ENCODE measurements at regions not wholly inside any gene's neighbourhood (a gene's known extent, or its start where the extent isn't known, plus 50 kb on each side); places are given as distances from the start of the nearest gene placed in this dataset.

GRCh38 chr7:128167791-128168666 lies 73.0 kb upstream of the LEP start:
- DNase-seq (ENCODE audit: low spot score), result no peak

GRCh38 chr7:128168667-128169210 lies 72.3 kb upstream of the LEP start:
- DNase-seq (ENCODE audit: low spot score), result peak; percentile 89

- DNase-seq (ENCODE audit: low spot score), result no peak
Measured at GRCh38 chr7:128170461-128170860, 70.6 kb upstream of the LEP start.

- DNase-seq (ENCODE audit: low spot score), result no peak
Measured at GRCh38 chr7:128171342-128171918, 69.6 kb upstream of the LEP start.

GRCh38 chr7:128172151-128172550 lies 68.9 kb upstream of the LEP start:
- no peak for DNase-seq (ENCODE audit: low spot score)

GRCh38 chr7:128172963-128173362 lies 68.1 kb upstream of the LEP start:
- no peak for DNase-seq (ENCODE audit: low spot score)

GRCh38 chr7:128174386-128174785 lies 66.7 kb upstream of the LEP start:
- DNase-seq (ENCODE audit: low spot score), result no peak

- no peak for DNase-seq (ENCODE audit: low spot score)
Measured at GRCh38 chr7:128176696-128177095, 64.4 kb upstream of the LEP start.

GRCh38 chr7:128177768-128178550 lies 63.1 kb upstream of the LEP start:
- no peak for DNase-seq (ENCODE audit: low spot score)

GRCh38 chr7:128178611-128179010 lies 62.5 kb upstream of the LEP start:
- DNase-seq (ENCODE audit: low spot score), result no peak

- DNase-seq (ENCODE audit: low spot score), result peak; percentile 27
Measured at GRCh38 chr7:128188396-128189230, 52.5 kb upstream of the LEP start.

GRCh38 chr7:128189231-128189930 lies 51.7 kb upstream of the LEP start:
- DNase-seq (ENCODE audit: low spot score), result peak; percentile 34

- DNase-seq (ENCODE audit: low spot score), result peak; percentile 29
Measured at GRCh38 chr7:128190051-128190647, 50.9 kb upstream of the LEP start.

- DNase-seq (ENCODE audit: low spot score), result peak; percentile 16
Measured at GRCh38 chr7:128191136-128191844, 49.8 kb upstream of the LEP start.

Data from ecto neural progenitor cell (in vitro differentiated cells).